ENCODE measurements at regions not wholly inside any gene's neighbourhood (a gene's known extent, or its start where the extent isn't known, plus 50 kb on each side); places are given as distances from the start of the nearest gene placed in this dataset.

DNA sequence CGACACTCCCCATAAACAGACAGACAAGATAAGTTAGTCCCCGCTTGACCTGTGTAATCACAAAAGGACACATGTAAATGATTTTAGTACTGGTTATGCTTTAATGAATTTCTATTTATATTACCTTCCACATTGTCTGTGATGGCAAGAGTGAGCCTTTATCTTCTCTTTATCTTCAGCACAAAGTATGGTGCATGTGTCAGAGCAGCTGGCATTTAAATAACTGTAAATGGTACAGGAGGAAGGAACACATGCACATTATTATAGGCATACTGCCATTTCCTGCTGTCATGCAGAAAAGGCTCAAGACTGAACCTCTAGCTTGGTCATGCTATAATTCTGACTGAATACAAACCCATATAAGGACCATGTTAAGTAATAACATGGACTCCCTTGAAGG lies 1342.7 kb upstream of the TENM4 start:
- TF ChIP-seq, protein P1, sequence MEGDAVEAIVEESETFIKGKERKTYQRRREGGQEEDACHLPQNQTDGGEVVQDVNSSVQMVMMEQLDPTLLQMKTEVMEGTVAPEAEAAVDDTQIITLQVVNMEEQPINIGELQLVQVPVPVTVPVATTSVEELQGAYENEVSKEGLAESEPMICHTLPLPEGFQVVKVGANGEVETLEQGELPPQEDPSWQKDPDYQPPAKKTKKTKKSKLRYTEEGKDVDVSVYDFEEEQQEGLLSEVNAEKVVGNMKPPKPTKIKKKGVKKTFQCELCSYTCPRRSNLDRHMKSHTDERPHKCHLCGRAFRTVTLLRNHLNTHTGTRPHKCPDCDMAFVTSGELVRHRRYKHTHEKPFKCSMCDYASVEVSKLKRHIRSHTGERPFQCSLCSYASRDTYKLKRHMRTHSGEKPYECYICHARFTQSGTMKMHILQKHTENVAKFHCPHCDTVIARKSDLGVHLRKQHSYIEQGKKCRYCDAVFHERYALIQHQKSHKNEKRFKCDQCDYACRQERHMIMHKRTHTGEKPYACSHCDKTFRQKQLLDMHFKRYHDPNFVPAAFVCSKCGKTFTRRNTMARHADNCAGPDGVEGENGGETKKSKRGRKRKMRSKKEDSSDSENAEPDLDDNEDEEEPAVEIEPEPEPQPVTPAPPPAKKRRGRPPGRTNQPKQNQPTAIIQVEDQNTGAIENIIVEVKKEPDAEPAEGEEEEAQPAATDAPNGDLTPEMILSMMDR (IDR thresholded peaks at IDR 0.05): no peak
- TF ChIP-seq, protein P2, sequence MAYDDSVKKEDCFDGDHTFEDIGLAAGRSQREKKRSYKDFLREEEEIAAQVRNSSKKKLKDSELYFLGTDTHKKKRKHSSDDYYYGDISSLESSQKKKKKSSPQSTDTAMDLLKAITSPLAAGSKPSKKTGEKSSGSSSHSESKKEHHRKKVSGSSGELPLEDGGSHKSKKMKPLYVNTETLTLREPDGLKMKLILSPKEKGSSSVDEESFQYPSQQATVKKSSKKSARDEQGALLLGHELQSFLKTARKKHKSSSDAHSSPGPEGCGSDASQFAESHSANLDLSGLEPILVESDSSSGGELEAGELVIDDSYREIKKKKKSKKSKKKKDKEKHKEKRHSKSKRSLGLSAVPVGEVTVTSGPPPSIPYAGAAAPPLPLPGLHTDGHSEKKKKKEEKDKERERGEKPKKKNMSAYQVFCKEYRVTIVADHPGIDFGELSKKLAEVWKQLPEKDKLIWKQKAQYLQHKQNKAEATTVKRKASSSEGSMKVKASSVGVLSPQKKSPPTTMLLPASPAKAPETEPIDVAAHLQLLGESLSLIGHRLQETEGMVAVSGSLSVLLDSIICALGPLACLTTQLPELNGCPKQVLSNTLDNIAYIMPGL (CRISPR knock-in tag; IDR thresholded peaks at IDR 0.05; ENCODE audit: borderline replicate concordance): no peak
- TF ChIP-seq, protein P3, sequence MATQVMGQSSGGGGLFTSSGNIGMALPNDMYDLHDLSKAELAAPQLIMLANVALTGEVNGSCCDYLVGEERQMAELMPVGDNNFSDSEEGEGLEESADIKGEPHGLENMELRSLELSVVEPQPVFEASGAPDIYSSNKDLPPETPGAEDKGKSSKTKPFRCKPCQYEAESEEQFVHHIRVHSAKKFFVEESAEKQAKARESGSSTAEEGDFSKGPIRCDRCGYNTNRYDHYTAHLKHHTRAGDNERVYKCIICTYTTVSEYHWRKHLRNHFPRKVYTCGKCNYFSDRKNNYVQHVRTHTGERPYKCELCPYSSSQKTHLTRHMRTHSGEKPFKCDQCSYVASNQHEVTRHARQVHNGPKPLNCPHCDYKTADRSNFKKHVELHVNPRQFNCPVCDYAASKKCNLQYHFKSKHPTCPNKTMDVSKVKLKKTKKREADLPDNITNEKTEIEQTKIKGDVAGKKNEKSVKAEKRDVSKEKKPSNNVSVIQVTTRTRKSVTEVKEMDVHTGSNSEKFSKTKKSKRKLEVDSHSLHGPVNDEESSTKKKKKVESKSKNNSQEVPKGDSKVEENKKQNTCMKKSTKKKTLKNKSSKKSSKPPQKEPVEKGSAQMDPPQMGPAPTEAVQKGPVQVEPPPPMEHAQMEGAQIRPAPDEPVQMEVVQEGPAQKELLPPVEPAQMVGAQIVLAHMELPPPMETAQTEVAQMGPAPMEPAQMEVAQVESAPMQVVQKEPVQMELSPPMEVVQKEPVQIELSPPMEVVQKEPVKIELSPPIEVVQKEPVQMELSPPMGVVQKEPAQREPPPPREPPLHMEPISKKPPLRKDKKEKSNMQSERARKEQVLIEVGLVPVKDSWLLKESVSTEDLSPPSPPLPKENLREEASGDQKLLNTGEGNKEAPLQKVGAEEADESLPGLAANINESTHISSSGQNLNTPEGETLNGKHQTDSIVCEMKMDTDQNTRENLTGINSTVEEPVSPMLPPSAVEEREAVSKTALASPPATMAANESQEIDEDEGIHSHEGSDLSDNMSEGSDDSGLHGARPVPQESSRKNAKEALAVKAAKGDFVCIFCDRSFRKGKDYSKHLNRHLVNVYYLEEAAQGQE (IDR thresholded peaks at IDR 0.05): no peak
- TF ChIP-seq, protein P4, sequence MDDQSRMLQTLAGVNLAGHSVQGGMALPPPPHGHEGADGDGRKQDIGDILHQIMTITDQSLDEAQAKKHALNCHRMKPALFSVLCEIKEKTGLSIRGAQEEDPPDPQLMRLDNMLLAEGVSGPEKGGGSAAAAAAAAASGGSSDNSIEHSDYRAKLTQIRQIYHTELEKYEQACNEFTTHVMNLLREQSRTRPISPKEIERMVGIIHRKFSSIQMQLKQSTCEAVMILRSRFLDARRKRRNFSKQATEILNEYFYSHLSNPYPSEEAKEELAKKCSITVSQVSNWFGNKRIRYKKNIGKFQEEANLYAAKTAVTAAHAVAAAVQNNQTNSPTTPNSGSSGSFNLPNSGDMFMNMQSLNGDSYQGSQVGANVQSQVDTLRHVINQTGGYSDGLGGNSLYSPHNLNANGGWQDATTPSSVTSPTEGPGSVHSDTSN (IDR thresholded peaks at IDR 0.05): no peak
- TF ChIP-seq BHLHE40 (IDR thresholded peaks at IDR 0.05; ENCODE audit: low read depth, low read length): no peak
- TF ChIP-seq POLR2A (IDR thresholded peaks at IDR 0.05; ENCODE audit: low read length): no peak
